Right atrium auricular region (tissue), 2 donors: ENCODE measurements at regions not wholly inside any gene's neighbourhood (a gene's known extent, or its start where the extent isn't known, plus 50 kb on each side); places are given as distances from the start of the nearest gene placed in this dataset.

ENCODE experiments used
- DNase-seq: peaks from one replicate; pipeline ENCODE4 v3.0.0-alpha.2; 2019; ENCODE audit warnings: low spot score
- H3K27ac ChIP-seq, 2 donors: fragments of 200-600 bp; sonication (generic); 1 replicate in 1 of 2; 2 replicates in 1 of 2; pipeline ENCODE4 v1.5.1; 2016 to 2019
- H3K27me3 ChIP-seq, 2 donors: fragments of 200-600 bp; sonication (generic); one replicate each; pipeline versions ENCODE4 v1.5.1 to v1.6.0; 2017 to 2019
- H3K36me3 ChIP-seq: fragments of 200-600 bp; sonication (generic); one replicate; pipeline ENCODE4 v1.5.1; 2016
- H3K4me1 ChIP-seq, 2 donors: fragments of 200-600 bp; sonication (generic); one replicate each; pipeline versions ENCODE4 v1.5.1 to v1.6.0; 2017 to 2019
- H3K4me3 ChIP-seq, 2 donors: fragments of 200-600 bp; sonication (generic); 1 replicate in 1 of 2; 2 replicates in 1 of 2; pipeline ENCODE4 v1.5.1; 2017 to 2019; ENCODE audit warnings: mild to moderate bottlenecking in 1 of 2, moderate library complexity in 1 of 2
- H3K9me3 ChIP-seq, 2 donors: fragments of 200-600 bp; sonication (generic); one replicate each; pipeline ENCODE4 v1.5.1; 2019
- CTCF ChIP-seq, 2 donors: fragments of 200-600 bp; sonication (generic); IDR thresholded peaks; one replicate each; pipeline ENCODE4 v1.5.1; 2019; ENCODE audit warnings: antibody characterized with exemption in 2 of 2

- no peak for DNase-seq
- TF ChIP-seq CTCF (IDR thresholded peaks at IDR 0.05): no peak
- H3K4me1 ChIP-seq: no peaks in the 10 kb centered on the region
- H3K4me3 ChIP-seq: no peak overlapping the region
- H3K36me3 ChIP-seq: no peaks in the 10 kb centered on the region
- H3K27me3 ChIP-seq: no peaks in the 10 kb centered on the region
- H3K9me3 ChIP-seq: peaks cover 0 to 8% of the 10 kb centered on the region in 2 donors
- H3K27ac ChIP-seq: no peak overlapping the region
Measured at GRCh38 chr5:88610586-88610985, 272.4 kb downstream of the MEF2C start.

GRCh38 chr5:88607492-88607891 lies 275.5 kb downstream of the MEF2C start:
- no peak overlapping the region for H3K27ac ChIP-seq
- DNase-seq: no peak
- no peaks in the 10 kb centered on the region for H3K9me3 ChIP-seq
- H3K36me3 ChIP-seq: no peaks in the 10 kb centered on the region
- H3K4me1 ChIP-seq: no peaks in the 10 kb centered on the region
- TF ChIP-seq CTCF (IDR thresholded peaks at IDR 0.05): no peak
- no peaks in the 10 kb centered on the region for H3K27me3 ChIP-seq
- no peak overlapping the region for H3K4me3 ChIP-seq

GRCh38 chr5:88606626-88607025 lies 276.4 kb downstream of the MEF2C start:
- TF ChIP-seq CTCF (IDR thresholded peaks at IDR 0.05): no peak
- no peaks in the 10 kb centered on the region for H3K4me1 ChIP-seq
- no peak overlapping the region for H3K27ac ChIP-seq
- H3K27me3 ChIP-seq: no peaks in the 10 kb centered on the region
- H3K36me3 ChIP-seq: no peaks in the 10 kb centered on the region
- no peak for DNase-seq
- H3K9me3 ChIP-seq: no peaks in the 10 kb centered on the region
- H3K4me3 ChIP-seq: no peak overlapping the region

- no peak overlapping the region for H3K27ac ChIP-seq
- no peak overlapping the region for H3K4me3 ChIP-seq
- no peaks in the 10 kb centered on the region for H3K9me3 ChIP-seq
- no peak for TF ChIP-seq CTCF (IDR thresholded peaks at IDR 0.05)
- DNase-seq: no peak
- no peaks in the 10 kb centered on the region for H3K36me3 ChIP-seq
- H3K4me1 ChIP-seq: no peaks in the 10 kb centered on the region
- H3K27me3 ChIP-seq: no peaks in the 10 kb centered on the region
Measured at GRCh38 chr5:88606173-88606572, 276.8 kb downstream of the MEF2C start.

- no peak for TF ChIP-seq CTCF (IDR thresholded peaks at IDR 0.05)
- DNase-seq: no peak
- H3K27me3 ChIP-seq: no peaks in the 10 kb centered on the region
- no peak overlapping the region for H3K27ac ChIP-seq
- H3K4me3 ChIP-seq: no peak overlapping the region
- no peaks in the 10 kb centered on the region for H3K36me3 ChIP-seq
- H3K9me3 ChIP-seq: peaks cover 0 to 4% of the 10 kb centered on the region in 2 donors
- no peaks in the 10 kb centered on the region for H3K4me1 ChIP-seq
Measured at GRCh38 chr5:88602584-88602983, 280.4 kb downstream of the MEF2C start.

- H3K9me3 ChIP-seq: peaks cover 0 to 4% of the 10 kb centered on the region in 2 donors
- H3K36me3 ChIP-seq: no peaks in the 10 kb centered on the region
- no peak overlapping the region for H3K4me3 ChIP-seq
- no peak for TF ChIP-seq CTCF (IDR thresholded peaks at IDR 0.05)
- DNase-seq: no peak
- H3K27me3 ChIP-seq: no peaks in the 10 kb centered on the region
- H3K4me1 ChIP-seq: no peaks in the 10 kb centered on the region
- no peak overlapping the region for H3K27ac ChIP-seq
Measured at GRCh38 chr5:88594441-88594840, 288.5 kb downstream of the MEF2C start.
